NCI-H1436 (cell line): ENCODE measurements at regions not wholly inside any gene's neighbourhood (a gene's known extent, or its start where the extent isn't known, plus 50 kb on each side); places are given as distances from the start of the nearest gene placed in this dataset.
"Not testable (repeated sequence)": the region's sequence is repeated elsewhere in the genome, so short reads cannot be mapped to it uniquely, and the experiment has no call there.

ENCODE experiments used
- DNase-seq: peaks from one replicate; lab custom pipeline; 2025; lab: John Stamatoyannopoulos, UW

- DNase-seq: no peak
Observed at GRCh38 chr11:13782390-13783075, 114.1 kb downstream of the FAR1 start.

DNA sequence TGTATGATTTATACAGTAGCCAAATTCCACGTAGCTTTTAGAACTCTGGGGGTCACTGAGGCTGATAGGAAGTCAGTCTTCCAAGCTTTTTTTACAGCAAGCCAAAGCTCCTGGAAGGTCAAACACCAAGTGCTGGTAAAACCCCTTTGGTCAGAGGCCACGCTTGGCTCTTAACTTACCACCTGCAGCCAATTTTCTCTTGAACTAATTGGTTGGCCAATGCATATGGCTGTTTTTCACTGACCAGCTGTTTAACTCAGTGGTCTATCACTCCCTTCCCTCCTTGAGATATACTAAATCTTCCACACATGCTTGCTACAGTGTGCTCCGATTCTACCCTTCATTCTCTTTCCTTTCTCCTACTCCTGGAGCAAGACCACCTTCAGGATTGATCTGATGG, 116.0 kb downstream of the FAR1 start:
- no peak for DNase-seq

DNA sequence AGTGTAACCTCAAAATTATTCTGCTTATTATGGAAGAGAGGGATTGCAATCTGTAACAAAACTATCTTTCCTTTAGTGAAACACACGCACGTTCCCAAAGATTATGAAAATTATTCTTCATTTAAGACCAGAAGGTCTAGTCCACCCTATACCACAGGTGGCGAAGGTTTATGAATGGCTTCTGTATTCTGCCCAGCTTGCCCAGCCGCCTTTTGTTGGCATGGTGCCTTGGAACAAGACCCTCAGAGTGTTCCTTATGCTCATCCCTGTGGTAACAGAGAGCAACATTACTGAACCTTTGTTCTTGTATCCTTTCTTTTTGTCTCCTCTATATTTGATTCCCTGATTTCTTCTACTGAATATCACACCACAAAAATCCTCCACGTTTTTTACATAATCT, 116.4 kb downstream of the FAR1 start:
- DNase-seq: no peak

- DNase-seq: no peak
Observed at GRCh38 chr11:13786688-13787087, 118.2 kb downstream of the FAR1 start.

- not testable (repeated sequence) for DNase-seq
Observed at GRCh38 chr11:13797616-13798015, 129.1 kb downstream of the FAR1 start.

DNA sequence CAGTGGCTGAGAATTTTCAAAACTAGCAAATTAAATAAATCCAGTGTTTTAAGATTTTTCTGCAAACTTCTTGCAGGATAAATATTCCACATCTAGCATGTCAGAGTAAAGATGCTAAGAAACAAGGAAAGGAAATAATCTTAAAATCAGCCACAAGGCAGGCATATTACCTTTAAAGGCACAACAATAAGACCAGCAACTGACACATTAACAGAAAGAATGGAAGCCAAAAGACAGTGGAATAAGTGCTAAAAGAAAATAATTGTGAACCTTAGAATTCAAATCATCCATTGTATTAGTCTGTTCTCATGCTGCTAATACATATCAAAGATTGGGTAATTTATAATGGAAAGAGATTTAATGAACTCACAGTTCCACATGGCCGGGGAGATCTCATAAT, 132.4 kb downstream of the FAR1 start:
- DNase-seq: no peak

- no peak for DNase-seq
Observed at GRCh38 chr11:13818325-13818724, 144.2 kb upstream of the SPON1 start.

DNA sequence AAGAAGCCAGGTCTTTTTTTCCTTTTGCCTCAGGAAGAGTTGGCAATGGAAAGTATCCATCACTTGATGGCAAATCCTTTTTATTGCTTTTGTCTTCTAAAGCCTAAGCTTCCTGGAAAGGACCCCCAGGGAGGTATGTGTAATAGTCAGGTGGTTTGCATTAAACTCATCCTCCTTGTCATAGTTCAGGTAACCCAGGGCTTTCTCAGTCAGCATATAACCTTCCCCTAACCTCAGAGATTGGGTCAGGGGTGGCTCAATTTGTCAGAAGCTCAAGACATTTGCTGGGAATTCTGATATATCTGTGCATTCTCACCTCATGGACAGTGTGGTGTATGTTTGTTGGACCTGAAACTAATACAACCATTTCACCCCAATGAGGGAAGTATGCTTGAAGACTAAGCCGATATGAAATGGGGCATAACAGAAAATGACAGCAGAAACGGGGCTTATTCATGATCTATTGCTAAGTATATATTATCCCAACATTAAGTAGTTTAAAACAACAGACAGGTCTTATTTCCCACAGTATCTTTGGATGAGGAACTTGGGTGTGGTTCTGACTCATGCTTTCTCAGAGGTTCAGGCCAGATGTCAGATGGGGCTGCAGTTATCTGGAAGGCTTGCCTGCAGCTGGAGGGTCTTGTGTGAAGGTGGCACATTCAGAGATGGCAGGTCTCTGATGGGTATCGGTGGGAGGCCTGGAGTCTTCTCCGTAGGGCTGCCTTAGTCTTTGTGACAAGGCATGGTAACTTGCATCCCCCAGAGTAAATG, 135.8 kb upstream of the SPON1 start:
- no peak for DNase-seq

DNA sequence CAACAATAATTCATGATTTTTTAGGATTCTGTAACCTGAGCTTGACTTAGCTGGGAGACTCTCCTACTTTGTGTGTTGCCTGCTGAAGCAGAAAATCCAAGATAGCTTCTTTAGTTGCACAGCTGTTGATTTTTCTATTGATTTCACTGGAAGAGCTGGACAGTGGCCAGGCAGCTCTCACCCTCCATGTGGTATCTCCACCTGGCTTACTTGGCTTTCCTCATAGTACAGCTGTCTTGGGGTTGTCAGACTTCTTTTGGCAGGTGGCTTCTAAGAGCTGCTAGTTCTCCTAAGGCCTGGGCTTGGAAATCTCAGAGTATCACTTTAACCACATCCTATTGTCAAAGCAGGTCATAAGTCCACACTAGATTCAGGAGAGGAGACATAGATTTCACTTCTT, 130.8 kb upstream of the SPON1 start:
- DNase-seq: no peak

GRCh38 chr11:13834463-13834862, 128.1 kb upstream of the SPON1 start:
- no peak for DNase-seq

DNA sequence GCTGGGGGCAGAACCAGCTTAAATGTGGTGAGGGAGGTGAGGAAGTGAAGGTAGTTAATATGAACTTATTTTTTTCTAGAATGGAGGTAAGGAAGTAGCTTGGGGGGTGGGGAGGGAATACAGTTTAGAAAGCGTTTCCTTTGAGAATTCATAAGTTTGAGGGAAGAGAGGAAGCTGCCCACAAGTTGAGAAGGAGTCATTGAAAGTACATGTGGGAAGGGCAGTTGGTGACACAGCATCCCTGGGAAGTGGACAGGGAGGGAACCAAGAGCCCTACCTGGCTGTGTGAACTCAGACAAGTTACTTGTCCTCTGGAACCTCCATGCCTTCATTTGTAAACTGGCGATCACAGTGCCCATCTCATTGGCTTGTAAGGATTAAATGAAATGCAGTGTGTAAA, 125.9 kb upstream of the SPON1 start:
- DNase-seq: no peak

- DNase-seq: no peak
Observed at GRCh38 chr11:13837286-13837685, 125.2 kb upstream of the SPON1 start.

- peak; percentile 39 for DNase-seq
Observed at GRCh38 chr11:13841393-13841792, 121.1 kb upstream of the SPON1 start.

DNA sequence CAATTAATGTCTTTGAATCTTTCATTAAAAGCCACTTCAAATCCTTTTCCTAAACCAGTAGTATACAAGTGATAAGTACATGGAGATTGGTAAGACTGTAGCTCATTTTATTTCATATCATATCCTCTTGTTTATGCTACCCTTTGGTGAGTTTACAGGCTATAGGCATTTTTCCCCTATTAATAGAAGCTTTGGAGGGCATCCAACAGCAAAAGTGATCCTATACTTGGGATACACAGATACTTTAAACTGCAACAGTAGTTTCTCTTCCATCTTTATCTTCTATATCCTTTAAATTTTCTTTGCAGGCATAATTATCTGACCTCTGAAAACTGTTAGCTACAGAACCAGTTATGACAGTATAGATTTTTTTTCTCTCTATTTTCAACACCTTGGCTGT, 114.5 kb upstream of the SPON1 start:
- no peak for DNase-seq

DNA sequence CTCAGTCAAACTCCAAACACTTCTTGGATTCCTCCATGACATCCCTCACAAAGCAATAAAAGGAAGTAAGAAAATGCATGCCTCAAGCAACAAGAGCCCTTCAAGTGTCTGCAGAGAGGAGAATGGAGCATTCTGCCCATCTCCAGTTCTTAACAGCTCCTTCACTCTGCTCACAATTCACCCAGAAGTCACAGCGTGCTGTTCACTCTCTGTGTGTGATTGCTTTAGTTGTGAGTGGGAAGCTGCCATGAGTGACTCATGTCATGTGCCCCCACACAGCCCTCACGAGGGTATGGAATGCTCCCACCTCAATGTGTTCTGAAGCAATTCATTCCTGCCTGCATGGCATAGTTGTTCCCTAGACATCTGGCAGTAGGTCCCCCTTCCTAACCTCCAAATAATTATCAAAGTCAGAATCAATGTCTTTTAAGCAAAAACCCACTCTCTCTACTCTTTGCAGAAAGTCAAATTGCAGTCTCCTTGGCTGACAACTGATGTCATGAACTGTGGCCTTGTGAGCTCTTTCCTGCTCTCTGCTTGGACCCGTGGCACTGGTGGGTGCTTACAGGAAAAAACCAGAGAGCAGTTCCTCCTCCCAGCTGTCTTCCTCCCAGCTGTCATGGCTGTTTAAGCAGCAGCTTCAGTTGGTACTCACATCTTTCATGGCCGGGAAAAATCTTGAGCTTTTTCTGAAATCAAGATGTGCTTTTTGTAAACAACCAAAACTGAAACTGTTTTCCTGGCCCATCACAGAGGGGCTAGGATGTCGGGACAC, 112.1 kb upstream of the SPON1 start:
- DNase-seq: no peak

DNA sequence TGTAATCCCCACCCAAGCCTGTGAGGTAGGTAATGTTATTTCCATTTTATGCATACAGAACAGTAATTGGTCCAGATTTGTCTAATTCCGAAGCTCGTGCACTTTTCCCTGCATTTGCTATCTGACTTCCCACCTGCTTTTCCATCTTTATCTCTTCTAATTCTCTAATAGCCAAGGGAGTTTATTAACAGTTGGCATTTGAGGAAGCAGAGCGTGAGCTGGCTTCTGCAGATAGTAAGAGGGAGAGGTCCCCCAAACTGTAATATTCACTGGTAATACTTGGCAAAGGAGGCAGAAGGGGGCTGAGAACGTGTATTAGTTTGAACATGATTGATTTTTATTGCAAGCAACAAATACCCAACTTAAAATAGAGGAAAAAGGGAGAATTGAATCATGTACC, 110.8 kb upstream of the SPON1 start:
- DNase-seq: no peak

- DNase-seq: no peak
Observed at GRCh38 chr11:13852481-13852880, 110.0 kb upstream of the SPON1 start.

- no peak for DNase-seq
Observed at GRCh38 chr11:13857828-13858227, 104.7 kb upstream of the SPON1 start.

- DNase-seq: no peak
Observed at GRCh38 chr11:13859892-13860291, 102.6 kb upstream of the SPON1 start.

DNA sequence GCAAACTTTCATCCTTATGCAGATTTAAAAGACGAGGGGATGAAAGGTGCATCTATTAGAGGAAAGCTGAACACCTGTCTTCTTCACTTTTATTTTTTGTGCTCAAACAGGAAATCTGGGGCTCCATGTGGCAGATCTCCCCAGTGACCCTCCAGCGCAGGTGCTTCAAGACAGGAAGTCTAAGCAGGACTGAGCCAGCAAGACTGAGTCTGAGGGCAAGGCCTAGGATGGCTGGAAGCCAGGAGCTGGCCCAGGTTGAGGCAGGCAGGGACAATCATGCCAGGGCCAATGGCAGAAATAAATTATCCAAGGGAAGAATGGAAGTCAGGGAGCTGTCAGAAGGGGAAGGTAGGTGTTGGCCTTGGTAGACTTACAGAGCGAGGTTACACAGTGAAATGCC, 101.1 kb upstream of the SPON1 start:
- no peak for DNase-seq

- DNase-seq: no peak
Observed at GRCh38 chr11:13862845-13863392, 99.6 kb upstream of the SPON1 start.

- DNase-seq: no peak
Observed at GRCh38 chr11:13868710-13869397, 93.7 kb upstream of the SPON1 start.
